Inflammatory macrophage (primary cell): ENCODE measurements at regions not wholly inside any gene's neighbourhood (a gene's known extent, or its start where the extent isn't known, plus 50 kb on each side); places are given as distances from the start of the nearest gene placed in this dataset.
"Not testable (repeated sequence)": the region's sequence is repeated elsewhere in the genome, so short reads cannot be mapped to it uniquely, and the experiment has no call there.

Experiments used
- DNase-seq, 2 donors: peaks; one replicate each; pipeline ENCODE4 v3.0.0-alpha.2; 2020 to 2022

DNA sequence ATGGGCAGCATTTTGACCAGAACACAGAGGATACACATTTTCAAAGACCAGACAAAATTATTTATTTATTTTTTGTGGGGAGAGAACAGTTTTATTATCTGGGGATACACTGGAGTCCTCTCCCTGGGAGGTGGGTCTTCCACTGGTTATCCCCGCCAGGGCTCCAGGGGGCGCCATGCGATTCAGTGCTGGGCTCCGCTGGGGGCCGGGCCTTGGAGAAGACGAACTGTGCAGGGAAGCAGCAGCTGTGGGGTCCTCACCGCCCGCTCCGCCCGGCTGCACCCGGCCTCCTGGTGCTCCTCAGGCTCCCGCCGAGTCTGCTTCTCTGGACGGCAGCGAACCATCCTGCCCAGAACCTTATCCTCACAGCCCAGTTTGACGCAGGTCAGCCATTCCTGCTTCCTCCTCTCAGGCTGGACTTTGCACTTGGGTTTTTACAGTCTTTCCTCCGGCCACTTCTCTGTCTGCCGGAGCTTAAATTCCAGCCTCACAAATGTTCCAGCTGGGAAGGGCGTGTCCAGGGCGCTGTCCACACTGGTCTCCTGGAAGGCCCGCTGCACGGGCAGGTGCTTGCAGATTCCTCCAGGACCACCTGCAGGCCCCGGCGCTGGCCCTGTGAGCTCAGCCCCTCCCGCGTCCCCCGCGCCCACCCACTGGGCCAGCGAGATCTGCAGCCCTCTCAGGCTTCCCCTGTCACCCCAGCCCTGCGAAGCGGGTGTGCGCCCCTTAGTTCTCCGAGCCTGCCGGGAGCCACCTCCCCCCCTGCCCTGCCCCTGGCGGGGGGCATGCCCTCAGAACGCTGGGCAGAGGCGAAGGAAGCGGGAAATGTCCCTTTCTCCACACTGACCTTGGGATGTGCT is 1830.0 kb upstream of the DEFB115 start:
- no peak for DNase-seq

DNA sequence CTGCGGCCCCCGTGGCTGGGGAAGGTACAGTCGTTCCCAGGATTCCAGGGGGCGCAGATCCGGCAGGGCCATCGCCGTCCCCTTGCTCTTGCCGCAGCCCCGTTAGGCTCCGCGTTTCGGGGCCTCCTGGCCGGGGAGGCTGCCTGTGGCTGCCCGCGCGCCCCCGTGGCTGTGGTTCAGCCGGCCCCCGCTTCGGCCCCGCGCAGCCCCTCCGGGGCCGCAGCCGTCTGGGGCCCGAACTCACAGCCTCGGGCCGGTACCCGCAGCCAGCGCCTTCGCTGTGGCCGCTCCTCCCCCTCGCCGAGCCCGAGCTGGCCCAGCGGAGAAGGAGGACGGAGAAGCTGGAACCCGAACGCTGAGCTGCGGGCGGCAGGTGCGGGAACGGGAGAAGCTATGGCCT is 1826.9 kb upstream of the DEFB115 start:
- no peak for DNase-seq

DNA sequence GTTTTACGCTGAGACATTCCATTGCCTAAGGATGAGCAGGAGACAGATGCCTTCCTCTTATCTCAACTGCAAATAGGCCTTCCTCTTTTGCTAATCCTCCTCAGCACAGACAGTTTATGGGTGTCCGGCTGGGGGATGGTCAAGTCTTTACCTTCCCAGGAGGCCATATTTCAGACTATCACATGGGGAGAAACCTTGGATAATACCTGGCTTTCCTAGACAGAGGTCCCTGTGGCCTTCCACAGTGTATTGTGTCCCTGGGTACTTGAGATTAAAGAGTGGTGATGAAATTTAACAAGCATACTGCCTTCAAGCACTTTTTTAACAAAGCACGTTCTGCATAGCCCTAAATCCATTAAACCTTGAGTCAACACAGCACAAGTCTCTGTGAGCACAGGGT is 1816.7 kb upstream of the DEFB115 start:
- not testable (repeated sequence) for DNase-seq

- DNase-seq = peak; percentile 36 to 39
Observed at GRCh38 chr20:29443206-29443781, 1814.2 kb upstream of the DEFB115 start.

DNA sequence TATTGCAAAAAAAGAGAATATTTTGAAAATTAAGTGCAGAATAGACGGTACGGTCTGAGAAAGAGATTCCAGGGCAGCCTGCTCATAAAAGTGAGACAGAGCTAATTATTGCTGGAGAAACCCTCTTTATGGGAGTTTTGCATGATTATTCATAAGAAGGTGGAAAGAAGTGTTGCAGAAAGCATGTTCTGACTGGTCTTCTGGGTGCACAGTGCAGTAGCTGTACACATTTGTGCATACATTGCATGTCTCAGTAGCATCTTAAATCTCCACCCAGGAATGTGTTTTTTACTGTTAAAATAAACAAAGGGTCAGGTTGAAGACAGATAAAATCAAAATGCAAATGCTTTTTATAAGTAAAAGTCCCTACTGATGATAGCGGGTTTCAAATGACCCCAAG is 1813.6 kb upstream of the DEFB115 start:
- DNase-seq = no peak

DNA sequence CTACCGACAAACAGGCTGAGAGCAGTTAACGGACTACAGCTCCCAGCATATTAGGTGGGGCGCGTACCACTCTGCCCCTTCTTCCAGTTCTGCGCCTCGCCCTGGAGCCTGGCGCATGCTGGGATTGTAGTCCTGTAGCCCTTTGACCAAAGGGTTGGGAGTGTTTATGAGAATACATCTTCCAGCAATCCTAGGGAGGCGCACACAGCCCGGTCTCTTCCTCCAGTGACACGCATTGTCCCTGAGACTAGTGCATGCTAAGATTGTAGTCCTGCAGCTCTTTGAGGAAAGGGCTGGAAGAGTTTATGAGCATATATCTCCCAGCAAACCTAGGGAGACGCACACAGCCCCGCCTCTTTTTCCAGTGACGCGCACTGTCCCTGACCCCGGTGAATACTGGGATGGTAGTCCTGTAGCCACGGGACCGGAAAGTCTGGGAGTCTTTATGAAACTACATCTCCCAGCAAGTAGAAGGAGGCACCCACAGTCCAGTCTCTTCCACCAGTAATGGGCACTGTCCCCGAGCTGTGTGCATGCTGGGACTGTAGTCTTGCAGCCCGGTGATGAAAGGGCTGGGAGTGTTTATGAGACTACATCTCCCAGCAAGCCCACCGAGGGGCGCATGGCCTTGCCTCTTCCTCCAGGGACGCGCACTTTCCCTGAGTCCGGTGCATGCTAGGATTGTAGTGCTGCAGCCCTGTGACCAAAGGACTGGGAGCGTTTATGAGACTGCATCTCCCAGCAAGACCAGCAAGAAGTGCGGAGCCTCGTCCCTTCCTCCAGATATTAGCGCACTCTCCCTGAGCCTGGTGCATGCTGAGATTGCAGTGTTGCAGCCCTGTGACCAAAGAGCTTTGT is 1812.2 kb upstream of the DEFB115 start:
- DNase-seq = peak; percentile 27 to 67

GRCh38 chr20:29447517-29448484 is 1809.7 kb upstream of the DEFB115 start:
- DNase-seq = not testable (repeated sequence)

DNA sequence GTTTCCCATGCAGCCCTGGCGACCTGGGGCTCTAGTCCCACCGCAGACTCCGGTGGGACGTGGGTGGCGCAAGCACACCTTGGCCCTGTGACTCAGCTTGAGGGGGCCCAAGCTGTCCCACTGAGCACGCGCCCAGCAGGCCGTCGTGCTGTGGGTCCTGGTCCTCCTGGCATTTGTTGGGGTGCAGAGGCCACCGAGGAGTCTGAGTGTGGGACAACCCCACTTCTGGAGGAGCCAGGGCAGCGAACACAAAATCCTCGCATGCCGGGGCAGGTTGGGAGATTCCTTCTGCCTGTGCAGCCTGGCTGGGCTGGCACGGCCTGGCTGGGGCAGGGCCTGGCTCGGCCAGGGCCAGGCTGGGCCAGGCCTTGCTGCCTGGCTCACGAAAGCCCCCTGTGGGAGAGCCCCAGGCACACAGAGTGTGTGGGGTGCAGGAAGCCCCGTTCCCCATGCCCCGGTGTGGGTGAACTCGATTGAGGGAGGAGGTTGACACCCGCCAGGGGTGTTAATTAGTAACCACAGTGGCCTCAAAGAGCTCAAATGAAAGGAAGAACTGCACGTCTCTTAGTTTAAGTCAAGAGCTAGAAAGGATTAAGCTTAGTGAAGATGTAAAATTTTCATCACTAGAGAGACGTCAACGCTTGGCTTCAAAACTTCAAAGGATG is 1808.5 kb upstream of the DEFB115 start:
- no peak for DNase-seq

GRCh38 chr20:29452186-29452585 is 1805.3 kb upstream of the DEFB115 start:
- DNase-seq = no peak

- DNase-seq = not testable (repeated sequence)
Observed at GRCh38 chr20:29456987-29457693, 1800.3 kb upstream of the DEFB115 start.

- DNase-seq = no peak
Observed at GRCh38 chr20:29472606-29473005, 1784.9 kb upstream of the DEFB115 start.

DNA sequence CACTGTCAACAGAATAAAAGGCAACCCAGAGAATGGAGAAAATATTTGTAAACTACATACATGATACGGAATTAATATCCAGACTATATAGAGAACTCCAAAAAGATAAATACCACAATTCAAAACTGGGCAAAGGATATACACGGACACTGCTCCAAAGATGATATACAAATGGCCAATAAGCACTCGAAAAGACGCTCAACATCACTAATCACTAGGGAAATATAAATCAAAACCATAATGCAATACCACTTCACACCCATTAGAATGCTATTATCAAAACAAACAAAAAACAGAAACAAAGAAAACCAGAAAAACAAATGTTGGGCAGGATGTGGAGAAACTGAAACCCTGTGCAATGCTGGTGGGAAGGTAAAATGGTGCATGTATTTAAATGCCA is 1764.6 kb upstream of the DEFB115 start:
- not testable (repeated sequence) for DNase-seq

DNA sequence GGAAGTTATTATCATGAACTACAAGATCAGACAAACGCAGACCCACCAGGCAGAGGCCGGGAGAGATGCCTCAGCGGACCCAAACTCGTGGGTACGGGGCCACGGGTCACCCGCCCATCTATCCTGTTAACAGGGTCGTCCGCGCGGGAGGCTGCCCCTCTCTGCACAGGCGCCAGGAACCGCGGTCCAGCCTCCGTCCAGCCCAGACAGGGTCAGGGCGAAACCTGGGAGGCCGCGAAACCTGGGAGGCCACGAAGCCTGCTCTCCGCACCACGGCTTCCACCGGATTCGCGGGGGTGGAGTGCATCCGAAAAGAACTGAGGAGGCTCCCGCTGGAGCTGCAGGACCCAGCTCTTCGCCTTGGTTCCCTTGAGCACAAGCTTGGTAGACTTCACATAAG is 1760.7 kb upstream of the DEFB115 start:
- DNase-seq = not testable (repeated sequence)

- DNase-seq = peak in 1 of 2 donors; percentile 0
Observed at GRCh38 chr20:29497261-29497671, 1760.2 kb upstream of the DEFB115 start.

- not testable (repeated sequence) for DNase-seq
Observed at GRCh38 chr20:29497684-29498083, 1759.8 kb upstream of the DEFB115 start.

DNA sequence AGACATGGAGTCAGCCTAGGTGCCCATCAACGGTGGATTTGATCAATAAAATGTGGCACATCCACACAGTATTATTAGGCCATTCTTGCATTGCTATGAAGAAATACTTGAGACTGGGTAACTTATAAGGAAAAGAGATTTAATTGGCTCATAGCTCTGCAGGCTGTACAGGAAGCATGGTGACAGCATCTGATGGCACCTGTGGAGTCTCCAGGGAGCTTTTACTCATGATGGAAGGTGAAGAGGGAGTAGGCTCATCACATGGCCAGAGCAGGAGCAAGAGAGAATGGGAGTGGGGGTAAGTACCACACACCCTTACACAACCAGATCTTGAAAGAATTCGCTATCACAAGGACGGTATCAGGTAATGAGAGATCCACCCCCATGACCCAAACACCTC is 1756.7 kb upstream of the DEFB115 start:
- not testable (repeated sequence) for DNase-seq

DNA sequence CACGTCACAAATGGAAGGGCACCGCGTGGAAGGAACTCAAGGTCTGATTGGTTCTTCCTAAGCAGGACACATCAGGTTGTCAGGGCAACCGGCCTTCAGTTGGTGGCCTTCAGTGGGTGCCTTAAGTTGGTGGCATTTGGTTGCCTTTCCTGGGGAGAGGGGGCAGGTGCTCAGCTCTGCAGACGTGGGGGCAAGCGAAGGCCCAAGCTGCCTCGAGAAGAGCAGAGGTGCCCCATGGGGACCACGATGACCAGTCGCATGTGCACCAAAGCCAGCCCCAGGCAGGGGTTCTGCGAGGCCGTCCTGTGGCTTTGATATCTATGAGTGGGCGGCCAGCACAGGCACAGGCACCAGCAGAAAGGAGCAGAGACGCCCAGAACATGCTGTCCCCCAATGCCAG is 1742.8 kb upstream of the DEFB115 start:
- DNase-seq = not testable (repeated sequence)

GRCh38 chr20:29516847-29517246 is 1740.6 kb upstream of the DEFB115 start:
- DNase-seq = not testable (repeated sequence)

DNA sequence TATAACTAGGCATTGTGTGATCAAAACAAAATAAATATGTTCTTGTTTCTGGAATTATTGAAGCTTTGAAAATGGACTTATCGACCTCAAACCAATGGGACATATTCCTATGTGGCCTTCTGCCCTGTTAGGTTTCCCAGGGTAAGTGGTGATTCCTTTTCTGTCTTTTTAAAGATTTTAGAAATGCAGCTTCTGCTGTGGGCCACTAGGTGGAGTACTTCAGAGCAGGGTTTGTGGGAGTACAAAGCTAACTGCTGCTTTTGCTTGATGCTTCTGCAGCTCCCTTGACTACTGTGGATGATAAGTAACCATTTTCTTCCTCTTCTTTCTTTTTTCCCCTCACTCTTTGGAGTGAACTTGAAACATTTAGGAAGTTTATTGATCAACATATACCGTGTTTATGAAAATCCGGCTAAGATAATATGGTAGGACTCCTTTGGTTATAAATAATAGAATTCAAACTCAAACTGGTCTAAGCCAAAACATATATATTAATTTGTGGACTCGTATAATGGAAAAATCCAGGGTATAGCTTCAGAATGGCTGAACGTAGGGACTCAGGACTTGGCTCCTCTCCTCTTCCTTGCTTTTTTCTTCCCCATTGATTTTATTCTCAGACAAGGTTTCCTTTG is 1737.7 kb upstream of the DEFB115 start:
- not testable (repeated sequence) for DNase-seq

GRCh38 chr20:29533566-29534177 is 1723.8 kb upstream of the DEFB115 start:
- peak in 1 of 2 donors; percentile 3 for DNase-seq
